Left ventricle myocardium inferior (tissue), 1 donor: ENCODE measurements at regions not wholly inside any gene's neighbourhood (a gene's known extent, or its start where the extent isn't known, plus 50 kb on each side); places are given as distances from the start of the nearest gene placed in this dataset.
"Not testable (repeated sequence)": the region's sequence is repeated elsewhere in the genome, so short reads cannot be mapped to it uniquely, and the experiment has no call there.

Experiments
- DNase-seq: peaks from one replicate; pipeline ENCODE4 v3.0.0-alpha.2; 2020
- H3K27ac ChIP-seq: fragments of 200-600 bp; replicated peaks from 2 replicates; pipeline ENCODE4 v1.8.0; 2021
- H3K27me3 ChIP-seq: fragments of 200-600 bp; 2 replicates; pipeline ENCODE4 v1.8.0; 2021; ENCODE audit warnings: low read depth
- H3K36me3 ChIP-seq: fragments of 200-600 bp; 2 replicates; pipeline ENCODE4 v1.8.0; 2021
- H3K4me1 ChIP-seq: fragments of 200-600 bp; 2 replicates; pipeline ENCODE4 v1.8.0; 2021
- H3K4me3 ChIP-seq: fragments of 200-600 bp; 2 replicates; pipeline ENCODE4 v1.8.0; 2021; ENCODE audit warnings: mild to moderate bottlenecking, moderate library complexity
- H3K9me3 ChIP-seq: fragments of 200-600 bp; replicated peaks from 2 replicates; pipeline ENCODE4 v1.8.0; 2021
- CTCF ChIP-seq: fragments of 200-600 bp; IDR thresholded peaks from 2 replicates; pipeline ENCODE4 v1.8.0; 2021; ENCODE audit warnings: antibody characterized with exemption, mild to moderate bottlenecking, borderline replicate concordance
- intact Hi-C: fragments of 100-400 bp; cut with micrococcal nuclease; formaldehyde crosslinking; loops from one replicate; pipeline ENCODE4 v1.11.0; 2022
- donor health status: DM: no; HTN: yes; CAD: no; lungs with severe emphysema.

GRCh38 chr13:30061217-30061616 is 210.8 kb upstream of the UBL3 start:
- DNase-seq, result no peak
- no peaks in the 10 kb centered on the region for H3K4me1 ChIP-seq
- intact Hi-C loops, result no loop called here
- peaks cover 11% of the 10 kb centered on the region for H3K9me3 ChIP-seq
- H3K4me3 ChIP-seq, result no peak overlapping the region
- H3K27ac ChIP-seq, result no peak overlapping the region
- TF ChIP-seq CTCF, result no peak
- peaks cover 41% of the 10 kb centered on the region for H3K27me3 ChIP-seq
- H3K36me3 ChIP-seq, result no peaks in the 10 kb centered on the region

DNA sequence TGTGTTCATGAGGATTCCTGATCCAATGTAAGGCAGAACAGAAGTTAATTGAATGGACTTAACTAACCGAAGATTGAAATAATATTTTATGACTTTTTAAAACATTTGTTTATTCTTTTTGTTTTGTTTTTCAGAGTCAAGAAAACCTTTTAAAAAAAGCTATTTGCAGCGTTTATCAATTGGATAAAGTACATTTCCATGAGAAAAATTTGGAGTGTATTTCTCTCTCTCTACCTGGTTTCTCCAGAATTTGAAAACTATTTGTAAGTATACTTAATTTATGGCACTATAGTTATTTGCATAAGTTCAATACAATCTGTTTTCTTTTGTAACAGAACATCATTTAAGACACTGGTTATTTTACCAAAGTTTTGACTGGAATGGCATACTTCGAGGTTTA is 208.0 kb upstream of the UBL3 start:
- Histone ChIP-seq H3K27ac (no peak overlapping the region), H3K36me3 (no peaks in the 10 kb centered on the region), H3K9me3 (peaks cover 11% of the 10 kb centered on the region), H3K4me3 (no peak overlapping the region), H3K4me1 (no peaks in the 10 kb centered on the region), H3K27me3 (peaks cover 69% of the 10 kb centered on the region)
- intact Hi-C loops, result no loop called here
- TF ChIP-seq CTCF, result no peak
- no peak for DNase-seq

DNA sequence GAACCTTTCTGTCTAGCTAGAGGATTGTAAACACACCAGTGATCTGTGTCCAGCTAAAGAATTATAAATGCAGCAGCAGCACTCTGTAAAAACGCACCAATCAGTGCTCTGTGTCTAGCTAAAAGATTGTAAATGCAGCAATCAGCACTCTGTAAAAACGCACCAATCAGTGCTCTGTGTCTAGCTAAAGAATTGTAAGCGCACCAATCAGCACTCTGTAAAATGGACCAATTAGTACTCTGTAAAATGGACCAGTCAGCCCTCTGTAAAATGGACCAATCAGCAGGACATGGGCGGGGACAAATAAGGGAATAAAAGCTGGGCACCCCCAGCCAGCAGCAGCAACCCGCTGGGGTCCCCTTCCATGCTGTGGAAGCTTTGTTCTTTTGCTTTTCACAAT is 204.1 kb upstream of the UBL3 start:
- intact Hi-C loops, H3K36me3 ChIP-seq, H3K4me3 ChIP-seq, DNase-seq, H3K4me1 ChIP-seq, H3K27ac ChIP-seq: not testable (repeated sequence)
- Histone ChIP-seq H3K9me3 (peaks cover 11% of the 10 kb centered on the region), H3K27me3 (peaks cover 76% of the 10 kb centered on the region)

DNA sequence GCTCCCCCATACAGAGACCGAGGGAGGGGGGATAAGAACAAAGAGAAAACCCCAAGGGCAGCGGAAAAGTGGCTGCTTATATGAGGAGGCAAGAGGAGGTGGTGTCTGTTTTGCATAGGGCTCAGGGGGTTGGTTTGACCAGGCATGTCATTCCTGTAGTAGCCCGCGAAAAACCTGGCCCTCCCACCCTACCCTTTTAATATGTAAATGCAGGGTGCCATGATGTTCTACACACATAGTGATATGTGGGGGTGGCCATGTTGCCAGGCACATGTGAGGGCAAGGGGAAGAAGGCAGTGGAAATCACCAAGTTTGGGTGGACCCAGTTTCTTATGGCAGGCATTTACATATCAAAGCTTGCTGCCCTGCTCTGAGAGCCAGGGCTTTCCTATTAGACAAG is 203.5 kb upstream of the UBL3 start:
- no peaks in the 10 kb centered on the region for H3K4me1 ChIP-seq
- no peak for DNase-seq
- intact Hi-C loops, result no loop called here
- H3K9me3 ChIP-seq, result peaks cover 10% of the 10 kb centered on the region
- H3K4me3 ChIP-seq, result no peak overlapping the region
- no peaks in the 10 kb centered on the region for H3K36me3 ChIP-seq
- H3K27ac ChIP-seq, result no peak overlapping the region
- H3K27me3 ChIP-seq, result peaks cover 73% of the 10 kb centered on the region
- no peak for TF ChIP-seq CTCF

DNA sequence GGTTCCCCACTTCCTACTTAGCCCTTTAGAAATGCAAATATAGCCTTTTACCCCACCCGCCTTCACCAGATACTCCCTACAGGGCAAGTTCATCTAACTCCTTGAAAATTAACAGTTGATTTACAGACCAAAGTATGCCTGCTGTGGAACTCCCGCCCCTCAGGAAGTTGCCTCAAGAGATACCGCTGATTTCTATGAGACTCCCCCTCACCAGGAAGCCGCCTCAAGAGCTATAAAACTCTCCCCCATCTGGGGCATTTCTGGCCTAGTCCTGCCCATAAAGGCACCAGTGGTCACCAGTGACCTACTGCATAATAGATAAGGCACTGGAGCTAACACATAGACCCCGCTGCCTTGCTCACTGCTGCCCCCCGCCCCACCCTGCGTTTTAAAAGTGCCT is 201.7 kb upstream of the UBL3 start:
- Histone ChIP-seq H3K4me3 (no peak overlapping the region), H3K36me3 (no peaks in the 10 kb centered on the region), H3K27me3 (peaks cover 87% of the 10 kb centered on the region), H3K9me3 (no peaks in the 10 kb centered on the region), H3K27ac (no peak overlapping the region), H3K4me1 (no peaks in the 10 kb centered on the region)
- no peak for DNase-seq
- no peak for TF ChIP-seq CTCF
- intact Hi-C loops, result no loop called here

GRCh38 chr13:30051531-30052060 is 201.2 kb upstream of the UBL3 start:
- Histone ChIP-seq H3K27ac (no peak overlapping the region), H3K36me3 (no peaks in the 10 kb centered on the region)

More at GRCh38 chr13:30051531-30052060, 201.2 kb upstream of the UBL3 start:
- H3K4me1 ChIP-seq, result no peaks in the 10 kb centered on the region
- DNase-seq, result no peak
- intact Hi-C loops, result no loop called here
- H3K9me3 ChIP-seq, result no peaks in the 10 kb centered on the region
- TF ChIP-seq CTCF, result no peak
- no peak overlapping the region for H3K4me3 ChIP-seq
- H3K27me3 ChIP-seq, result peaks cover 82% of the 10 kb centered on the region
